ENCODE measurements at regions not wholly inside any gene's neighbourhood (a gene's known extent, or its start where the extent isn't known, plus 50 kb on each side); places are given as distances from the start of the nearest gene placed in this dataset.
"Not testable (repeated sequence)": the region's sequence is repeated elsewhere in the genome, so short reads cannot be mapped to it uniquely, and the experiment has no call there.

GRCh38 chr14:105894125-105894977, 368.0 kb downstream of the TMEM121 start:
- TF ChIP-seq CTCF (conservative IDR thresholded peaks at IDR 0.05; ENCODE audit: low read depth, low read length), result no peak
- no peak overlapping the region for H3K4me3 ChIP-seq (ENCODE audit: low read depth, low read length)
- no peak for DNase-seq (ENCODE audit: low read depth)

GRCh38 chr14:105894978-105895881, 368.8 kb downstream of the TMEM121 start:
- DNase-seq (ENCODE audit: low read depth), result no peak
- no peak overlapping the region for H3K4me3 ChIP-seq (ENCODE audit: low read depth, low read length)
- no peak for TF ChIP-seq CTCF (conservative IDR thresholded peaks at IDR 0.05; ENCODE audit: low read depth, low read length)

GRCh38 chr14:105896206-105896605, 369.8 kb downstream of the TMEM121 start:
- not testable (repeated sequence) for H3K4me3 ChIP-seq (ENCODE audit: low read depth, low read length); DNase-seq (ENCODE audit: low read depth)

- not testable (repeated sequence) for H3K4me3 ChIP-seq (ENCODE audit: low read depth, low read length); DNase-seq (ENCODE audit: low read depth)
Measured at GRCh38 chr14:105896961-105897724, 370.8 kb downstream of the TMEM121 start.

GRCh38 chr14:105897725-105898113, 371.3 kb downstream of the TMEM121 start:
- no peak overlapping the region for H3K4me3 ChIP-seq (ENCODE audit: low read depth, low read length)
- no peak for TF ChIP-seq CTCF (conservative IDR thresholded peaks at IDR 0.05; ENCODE audit: low read depth, low read length)
- no peak for DNase-seq (ENCODE audit: low read depth)

- DNase-seq (ENCODE audit: low read depth), result no peak
Measured at GRCh38 chr14:105898482-105899010, 372.2 kb downstream of the TMEM121 start.

More at GRCh38 chr14:105898482-105899010, 372.2 kb downstream of the TMEM121 start:
- TF ChIP-seq CTCF (conservative IDR thresholded peaks at IDR 0.05; ENCODE audit: low read depth, low read length), result no peak
- H3K4me3 ChIP-seq (ENCODE audit: low read depth, low read length), result no peak overlapping the region
